ENCODE measurements at regions not wholly inside any gene's neighbourhood (a gene's known extent, or its start where the extent isn't known, plus 50 kb on each side); places are given as distances from the start of the nearest gene placed in this dataset.

DNA sequence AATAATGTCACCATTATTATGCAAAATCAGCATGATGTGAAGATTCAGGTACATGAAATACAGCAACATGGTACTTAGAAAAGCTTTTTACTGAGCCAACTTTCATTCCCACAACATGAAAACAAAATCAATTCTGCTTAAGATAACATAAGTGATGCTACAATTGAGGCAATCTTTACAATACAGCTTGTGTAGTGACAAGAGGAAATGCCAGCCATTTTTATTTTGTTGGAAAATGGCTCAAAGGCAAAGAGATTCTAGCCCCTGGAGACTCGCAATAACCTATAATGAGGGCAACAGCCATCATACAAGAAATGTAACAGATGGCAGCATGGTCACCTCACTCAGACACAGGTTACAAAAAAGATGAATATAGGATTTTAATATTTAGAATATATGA is 560.4 kb downstream of the SPOCK3 start:
- CTCF ChIA-PET (ENCODE audit: low intra/inter-chr PET ratio, low total read pairs) = no interaction called here
- ATAC-seq (no peak), DNase-seq (ENCODE audit: low spot score) (no peak), FAIRE-seq (no peak)
- H3K9ac ChIP-seq (ENCODE audit: insufficient read depth, low read depth, low read length) = no peak overlapping the region
- no peak overlapping the region for H3K27ac ChIP-seq (ENCODE audit: extremely low read length, insufficient read depth, low read length)
- intact Hi-C loops (cut with micrococcal nuclease; ENCODE audit: unreplicated experiment) (no loop called here), in situ Hi-C loops (cut with HindIII; ENCODE audit: extremely low pct_ligation_motif_present, low pct_unique_long_range_greater_than_20kb) (no loop called here)
- no peaks in the 10 kb centered on the region for H3K4me1 ChIP-seq (ENCODE audit: insufficient read depth, low read length)
- H3K79me2 ChIP-seq (ENCODE audit: insufficient read depth, low read length) = no peaks in the 10 kb centered on the region
- H4K20me1 ChIP-seq (ENCODE audit: insufficient read depth, low read length) = no peaks in the 10 kb centered on the region
- H3K27me3 ChIP-seq (ENCODE audit: control insufficient read depth in 1 of 2, insufficient read depth in 2 of 2, low read length in 2 of 2) = no peaks in the 10 kb centered on the region
- POLR2A ChIA-PET = no interaction called here
- H3K4me2 ChIP-seq (ENCODE audit: low read depth, low read length) = no peak overlapping the region
- TF ChIP-seq ETV6 (CRISPR knock-in tag; conservative IDR thresholded peaks at IDR 0.05) = no peak
- H3K4me3 ChIP-seq (replicated peaks in 1 of 3; ENCODE audit: insufficient read depth in 1 of 3, low read depth in 2 of 3, low read length in 3 of 3) = no peak overlapping the region
- no peak overlapping the region for H2AFZ ChIP-seq (ENCODE audit: low read length)
- no peaks in the 10 kb centered on the region for H3K36me3 ChIP-seq (replicated peaks in 1 of 2; ENCODE audit: control insufficient read depth in 1 of 2, insufficient read depth in 2 of 2, low read length in 2 of 2)
- no peaks in the 10 kb centered on the region for H3K9me3 ChIP-seq (ENCODE audit: low read length)
- WGBS (ENCODE audit: low lambda C conversion rate) = 11% methylated on average over 1 of the region's 1 CpG
- no TSS peak for BruUV-seq (replicated peaks)

- no TSS peak for BruUV-seq (replicated peaks)
These were observed 558.9 kb downstream of the SPOCK3 start for GRCh38 chr4:166675411-166675810.

More at GRCh38 chr4:166675411-166675810, 558.9 kb downstream of the SPOCK3 start:
- CTCF ChIA-PET (ENCODE audit: low intra/inter-chr PET ratio, low total read pairs) = no interaction called here
- TF ChIP-seq ZNF776 (CRISPR knock-in tag; IDR thresholded peaks at IDR 0.05) (no peak), PRDM15 (CRISPR knock-in tag; IDR thresholded peaks at IDR 0.05) (no peak), ZNF12 (CRISPR knock-in tag; IDR thresholded peaks at IDR 0.05) (no peak), HES4 (CRISPR knock-in tag; IDR thresholded peaks at IDR 0.05; ENCODE audit: borderline replicate concordance) (no peak), ZUFSP (CRISPR knock-in tag; IDR thresholded peaks at IDR 0.05; ENCODE audit: borderline replicate concordance) (no peak)
- no peaks in the 10 kb centered on the region for H3K27me3 ChIP-seq (ENCODE audit: control insufficient read depth in 1 of 2, insufficient read depth in 2 of 2, low read length in 2 of 2)
- in situ Hi-C loops (cut with HindIII; ENCODE audit: extremely low pct_ligation_motif_present, low pct_unique_long_range_greater_than_20kb) = no loop called here
- H3K9ac ChIP-seq (ENCODE audit: insufficient read depth, low read depth, low read length) = no peak overlapping the region
- FAIRE-seq = no peak
- no peaks in the 10 kb centered on the region for H3K9me3 ChIP-seq (ENCODE audit: low read length)
- no peak overlapping the region for H3K27ac ChIP-seq (ENCODE audit: extremely low read length, insufficient read depth, low read length)
- 20% methylated on average over 4 of the region's 4 CpGs for WGBS (ENCODE audit: low lambda C conversion rate)
- no peaks in the 10 kb centered on the region for H3K36me3 ChIP-seq (replicated peaks in 1 of 2; ENCODE audit: control insufficient read depth in 1 of 2, insufficient read depth in 2 of 2, low read length in 2 of 2)
- H3K4me3 ChIP-seq (replicated peaks in 1 of 3; ENCODE audit: insufficient read depth in 1 of 3, low read depth in 2 of 3, low read length in 3 of 3) = no peak overlapping the region
- H3K4me2 ChIP-seq (ENCODE audit: low read depth, low read length) = no peak overlapping the region
- intact Hi-C loops (cut with micrococcal nuclease; ENCODE audit: unreplicated experiment) = no loop called here
- no peak for DNase-seq (ENCODE audit: low spot score)
- no peaks in the 10 kb centered on the region for H4K20me1 ChIP-seq (ENCODE audit: insufficient read depth, low read length)
- H2AFZ ChIP-seq (ENCODE audit: low read length) = no peak overlapping the region
- no peaks in the 10 kb centered on the region for H3K79me2 ChIP-seq (ENCODE audit: insufficient read depth, low read length)
- H3K4me1 ChIP-seq (ENCODE audit: insufficient read depth, low read length) = no peaks in the 10 kb centered on the region
- POLR2A ChIA-PET = no interaction called here
- no peak for ATAC-seq
